ENCODE measurements at regions not wholly inside any gene's neighbourhood (a gene's known extent, or its start where the extent isn't known, plus 50 kb on each side); places are given as distances from the start of the nearest gene placed in this dataset.

- no peak overlapping the region for H3K18ac ChIP-seq (ENCODE audit: low read length)
- H2BK12ac ChIP-seq (ENCODE audit: low read length) = no peak overlapping the region
- no peak overlapping the region for H2BK15ac ChIP-seq (ENCODE audit: low read length)
- H3K79me1 ChIP-seq (ENCODE audit: low read depth, low read length) = no peaks in the 10 kb centered on the region
- H3K4me3 ChIP-seq (ENCODE audit: low read length in 2 of 2) = no peak overlapping the region
- H3K9me3 ChIP-seq (replicated peaks in 1 of 2; ENCODE audit: control insufficient read depth in 2 of 2, insufficient read depth in 1 of 2, low read depth in 1 of 2, low read length in 2 of 2) = no peaks in the 10 kb centered on the region
- no peak overlapping the region for H3K4me2 ChIP-seq (ENCODE audit: insufficient read depth, low read length, poor library complexity, severe bottlenecking)
- no peaks in the 10 kb centered on the region for H3K36me3 ChIP-seq (replicated peaks in 1 of 2; ENCODE audit: control insufficient read depth in 2 of 2, insufficient read depth in 2 of 2, low read length in 2 of 2)
- no peak for DNase-seq (ENCODE audit: low spot score)
- H3K27me3 ChIP-seq (ENCODE audit: control insufficient read depth in 3 of 3, insufficient read depth in 3 of 3, low read depth in 1 of 3, low read length in 3 of 3) = no peaks in the 10 kb centered on the region
- no peak overlapping the region for H2BK120ac ChIP-seq (ENCODE audit: low read depth, low read length)
- no peak overlapping the region for H4K8ac ChIP-seq (ENCODE audit: low read depth, low read length)
- H2BK5ac ChIP-seq (ENCODE audit: low read length) = no peak overlapping the region
- H2AFZ ChIP-seq (ENCODE audit: low read length) = no peak overlapping the region
- H3K27ac ChIP-seq (replicated peaks; ENCODE audit: low read length) = no peak overlapping the region
- H3K9ac ChIP-seq (ENCODE audit: low read depth, low read length, poor library complexity) = no peak overlapping the region
- H3K14ac ChIP-seq (ENCODE audit: low read length) = no peak overlapping the region
- no peak overlapping the region for H3K23ac ChIP-seq (ENCODE audit: low read depth, low read length, poor library complexity)
- no peak overlapping the region for H4K91ac ChIP-seq (ENCODE audit: low read depth, low read length, poor library complexity)
- WGBS, 2 donors (ENCODE audit: extremely low coverage in 2 of 2, insufficient read length in 2 of 2, insufficient replicate concordance in 1 of 2) = no CpG with 5 or more reads among the region's 7 CpGs
- peaks cover 0 to 2% of the 10 kb centered on the region in 2 donors for H3K4me1 ChIP-seq (ENCODE audit: control insufficient read depth in 2 of 2, insufficient read depth in 1 of 2, low read depth in 1 of 2, low read length in 2 of 2)
- H3K4ac ChIP-seq (ENCODE audit: low read length) = no peak overlapping the region
- no peak overlapping the region for H2AK5ac ChIP-seq (ENCODE audit: low read depth, low read length)
Observed at GRCh38 chr10:128851726-128852125, 615.3 kb upstream of the MGMT start.

GRCh38 chr10:128852449-128852848 lies 614.6 kb upstream of the MGMT start:
- DNase-seq (ENCODE audit: low spot score) = no peak
- Histone ChIP-seq H3K36me3 (replicated peaks in 1 of 2; ENCODE audit: control insufficient read depth in 2 of 2, insufficient read depth in 2 of 2, low read length in 2 of 2) (no peaks in the 10 kb centered on the region), H4K91ac (ENCODE audit: low read depth, low read length, poor library complexity) (no peak overlapping the region), H3K27ac (replicated peaks; ENCODE audit: low read length) (no peak overlapping the region), H3K4me2 (ENCODE audit: insufficient read depth, low read length, poor library complexity, severe bottlenecking) (no peak overlapping the region), H3K9me3 (replicated peaks in 1 of 2; ENCODE audit: control insufficient read depth in 2 of 2, insufficient read depth in 1 of 2, low read depth in 1 of 2, low read length in 2 of 2) (no peaks in the 10 kb centered on the region), H3K4me1 (ENCODE audit: control insufficient read depth in 2 of 2, insufficient read depth in 1 of 2, low read depth in 1 of 2, low read length in 2 of 2) (peaks cover 0 to 2% of the 10 kb centered on the region in 2 donors), H3K18ac (ENCODE audit: low read length) (no peak overlapping the region), H2AK5ac (ENCODE audit: low read depth, low read length) (peak overlapping the region; percentile 25), H3K23ac (ENCODE audit: low read depth, low read length, poor library complexity) (peak overlapping the region; percentile 45), H4K8ac (ENCODE audit: low read depth, low read length) (no peak overlapping the region), H3K27me3 (ENCODE audit: control insufficient read depth in 3 of 3, insufficient read depth in 3 of 3, low read depth in 1 of 3, low read length in 3 of 3) (no peaks in the 10 kb centered on the region), H2BK5ac (ENCODE audit: low read length) (no peak overlapping the region), H2BK15ac (ENCODE audit: low read length) (no peak overlapping the region), H3K79me1 (ENCODE audit: low read depth, low read length) (no peaks in the 10 kb centered on the region), H3K4ac (ENCODE audit: low read length) (no peak overlapping the region), H3K9ac (ENCODE audit: low read depth, low read length, poor library complexity) (no peak overlapping the region), H2BK12ac (ENCODE audit: low read length) (no peak overlapping the region), H2AFZ (ENCODE audit: low read length) (no peak overlapping the region), H3K14ac (ENCODE audit: low read length) (no peak overlapping the region), H2BK120ac (ENCODE audit: low read depth, low read length) (no peak overlapping the region), H3K4me3 (ENCODE audit: low read length in 2 of 2) (no peak overlapping the region)
- no CpG with 5 or more reads among the region's 11 CpGs for WGBS, 2 donors (ENCODE audit: extremely low coverage in 2 of 2, insufficient read length in 2 of 2, insufficient replicate concordance in 1 of 2)

GRCh38 chr10:128852902-128853301 lies 614.1 kb upstream of the MGMT start:
- Histone ChIP-seq H3K4me2 (ENCODE audit: insufficient read depth, low read length, poor library complexity, severe bottlenecking) (no peak overlapping the region), H3K4me1 (ENCODE audit: control insufficient read depth in 2 of 2, insufficient read depth in 1 of 2, low read depth in 1 of 2, low read length in 2 of 2) (peaks cover 0 to 2% of the 10 kb centered on the region in 2 donors), H4K91ac (ENCODE audit: low read depth, low read length, poor library complexity) (no peak overlapping the region), H2BK15ac (ENCODE audit: low read length) (no peak overlapping the region), H3K18ac (ENCODE audit: low read length) (no peak overlapping the region), H2BK12ac (ENCODE audit: low read length) (no peak overlapping the region), H3K4me3 (ENCODE audit: low read length in 2 of 2) (no peak overlapping the region), H3K79me1 (ENCODE audit: low read depth, low read length) (no peaks in the 10 kb centered on the region), H3K23ac (ENCODE audit: low read depth, low read length, poor library complexity) (no peak overlapping the region), H3K36me3 (replicated peaks in 1 of 2; ENCODE audit: control insufficient read depth in 2 of 2, insufficient read depth in 2 of 2, low read length in 2 of 2) (no peaks in the 10 kb centered on the region), H4K8ac (ENCODE audit: low read depth, low read length) (no peak overlapping the region), H3K9ac (ENCODE audit: low read depth, low read length, poor library complexity) (no peak overlapping the region), H3K27me3 (ENCODE audit: control insufficient read depth in 3 of 3, insufficient read depth in 3 of 3, low read depth in 1 of 3, low read length in 3 of 3) (no peaks in the 10 kb centered on the region), H3K9me3 (replicated peaks in 1 of 2; ENCODE audit: control insufficient read depth in 2 of 2, insufficient read depth in 1 of 2, low read depth in 1 of 2, low read length in 2 of 2) (no peaks in the 10 kb centered on the region), H3K27ac (replicated peaks; ENCODE audit: low read length) (no peak overlapping the region), H2BK5ac (ENCODE audit: low read length) (no peak overlapping the region), H3K4ac (ENCODE audit: low read length) (no peak overlapping the region), H2BK120ac (ENCODE audit: low read depth, low read length) (no peak overlapping the region), H2AFZ (ENCODE audit: low read length) (no peak overlapping the region), H2AK5ac (ENCODE audit: low read depth, low read length) (no peak overlapping the region), H3K14ac (ENCODE audit: low read length) (no peak overlapping the region)
- no peak for DNase-seq (ENCODE audit: low spot score)
- no CpG with 5 or more reads among the region's 6 CpGs for WGBS, 2 donors (ENCODE audit: extremely low coverage in 2 of 2, insufficient read length in 2 of 2, insufficient replicate concordance in 1 of 2)

- H3K23ac ChIP-seq (ENCODE audit: low read depth, low read length, poor library complexity) = no peak overlapping the region
- H4K8ac ChIP-seq (ENCODE audit: low read depth, low read length) = no peak overlapping the region
- no CpG with 5 or more reads among the region's 8 CpGs for WGBS, 2 donors (ENCODE audit: extremely low coverage in 2 of 2, insufficient read length in 2 of 2, insufficient replicate concordance in 1 of 2)
Observed at GRCh38 chr10:128853537-128853936, 613.5 kb upstream of the MGMT start.

More at GRCh38 chr10:128853537-128853936, 613.5 kb upstream of the MGMT start:
- H3K9ac ChIP-seq (ENCODE audit: low read depth, low read length, poor library complexity) = no peak overlapping the region
- peaks cover 0 to 2% of the 10 kb centered on the region in 2 donors for H3K4me1 ChIP-seq (ENCODE audit: control insufficient read depth in 2 of 2, insufficient read depth in 1 of 2, low read depth in 1 of 2, low read length in 2 of 2)
- H2AFZ ChIP-seq (ENCODE audit: low read length) = no peak overlapping the region
- no peak overlapping the region for H3K4me3 ChIP-seq (ENCODE audit: low read length in 2 of 2)
- H2BK5ac ChIP-seq (ENCODE audit: low read length) = no peak overlapping the region
- DNase-seq (ENCODE audit: low spot score) = no peak
- no peak overlapping the region for H3K27ac ChIP-seq (replicated peaks; ENCODE audit: low read length)
- no peaks in the 10 kb centered on the region for H3K36me3 ChIP-seq (replicated peaks in 1 of 2; ENCODE audit: control insufficient read depth in 2 of 2, insufficient read depth in 2 of 2, low read length in 2 of 2)
- no peak overlapping the region for H4K91ac ChIP-seq (ENCODE audit: low read depth, low read length, poor library complexity)
- no peaks in the 10 kb centered on the region for H3K79me1 ChIP-seq (ENCODE audit: low read depth, low read length)
- H2BK120ac ChIP-seq (ENCODE audit: low read depth, low read length) = no peak overlapping the region
- H3K9me3 ChIP-seq (replicated peaks in 1 of 2; ENCODE audit: control insufficient read depth in 2 of 2, insufficient read depth in 1 of 2, low read depth in 1 of 2, low read length in 2 of 2) = no peaks in the 10 kb centered on the region
- H3K4me2 ChIP-seq (ENCODE audit: insufficient read depth, low read length, poor library complexity, severe bottlenecking) = no peak overlapping the region
- H3K14ac ChIP-seq (ENCODE audit: low read length) = no peak overlapping the region
- H3K18ac ChIP-seq (ENCODE audit: low read length) = no peak overlapping the region
- no peak overlapping the region for H2AK5ac ChIP-seq (ENCODE audit: low read depth, low read length)
- no peak overlapping the region for H3K4ac ChIP-seq (ENCODE audit: low read length)
- no peaks in the 10 kb centered on the region for H3K27me3 ChIP-seq (ENCODE audit: control insufficient read depth in 3 of 3, insufficient read depth in 3 of 3, low read depth in 1 of 3, low read length in 3 of 3)
- H2BK15ac ChIP-seq (ENCODE audit: low read length) = no peak overlapping the region
- H2BK12ac ChIP-seq (ENCODE audit: low read length) = no peak overlapping the region

All from neuronal stem cell (in vitro differentiated cells).